ENCODE measurements at regions not wholly inside any gene's neighbourhood (a gene's known extent, or its start where the extent isn't known, plus 50 kb on each side); places are given as distances from the start of the nearest gene placed in this dataset.

DNA sequence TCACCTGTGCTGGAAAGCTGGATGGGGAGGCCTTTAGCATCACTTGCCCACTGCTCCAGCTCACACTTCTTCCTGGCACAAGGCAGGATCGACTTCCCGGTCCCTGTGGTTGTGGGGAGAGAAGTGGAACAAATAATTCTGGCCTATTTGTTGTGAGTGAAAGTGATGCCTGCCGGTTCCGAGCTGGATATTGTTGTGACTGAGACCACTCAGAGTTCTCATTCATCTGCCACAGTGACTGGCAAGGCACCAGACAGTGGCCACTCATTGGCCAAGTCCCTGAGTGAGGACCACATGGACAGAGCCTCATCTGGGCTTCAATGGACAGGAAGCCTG, 191.9 kb downstream of the PTPRU start:
- Histone ChIP-seq H3K9ac (no peak overlapping the region), H4K20me1 (ENCODE audit: insufficient read depth) (no peaks in the 10 kb centered on the region), H3K27ac (no peak overlapping the region), H3K36me3 (ENCODE audit: insufficient read depth) (no peaks in the 10 kb centered on the region), H3K4me3 (IDR thresholded peaks at IDR 0.05; ENCODE audit: insufficient read depth, low read depth, low read length) (no peak overlapping the region), H3K4me1 (ENCODE audit: low read depth, poor library complexity, severe bottlenecking) (no peaks in the 10 kb centered on the region), H3K4me2 (no peak overlapping the region), H3K79me2 (ENCODE audit: insufficient read depth, low read depth) (no peaks in the 10 kb centered on the region), H3K27me3 (ENCODE audit: insufficient read depth, low read depth) (peaks cover 6% of the 10 kb centered on the region; the same call in 1 of the 2 replicates), H2AFZ (ENCODE audit: low read depth) (no peak overlapping the region)
- TF ChIP-seq, protein P1, sequence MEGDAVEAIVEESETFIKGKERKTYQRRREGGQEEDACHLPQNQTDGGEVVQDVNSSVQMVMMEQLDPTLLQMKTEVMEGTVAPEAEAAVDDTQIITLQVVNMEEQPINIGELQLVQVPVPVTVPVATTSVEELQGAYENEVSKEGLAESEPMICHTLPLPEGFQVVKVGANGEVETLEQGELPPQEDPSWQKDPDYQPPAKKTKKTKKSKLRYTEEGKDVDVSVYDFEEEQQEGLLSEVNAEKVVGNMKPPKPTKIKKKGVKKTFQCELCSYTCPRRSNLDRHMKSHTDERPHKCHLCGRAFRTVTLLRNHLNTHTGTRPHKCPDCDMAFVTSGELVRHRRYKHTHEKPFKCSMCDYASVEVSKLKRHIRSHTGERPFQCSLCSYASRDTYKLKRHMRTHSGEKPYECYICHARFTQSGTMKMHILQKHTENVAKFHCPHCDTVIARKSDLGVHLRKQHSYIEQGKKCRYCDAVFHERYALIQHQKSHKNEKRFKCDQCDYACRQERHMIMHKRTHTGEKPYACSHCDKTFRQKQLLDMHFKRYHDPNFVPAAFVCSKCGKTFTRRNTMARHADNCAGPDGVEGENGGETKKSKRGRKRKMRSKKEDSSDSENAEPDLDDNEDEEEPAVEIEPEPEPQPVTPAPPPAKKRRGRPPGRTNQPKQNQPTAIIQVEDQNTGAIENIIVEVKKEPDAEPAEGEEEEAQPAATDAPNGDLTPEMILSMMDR (conservative IDR thresholded peaks at IDR 0.05; ENCODE audit: low read depth, low read length) = no peak

GRCh38 chr1:29427614-29428279, 191.4 kb downstream of the PTPRU start:
- H3K36me3 ChIP-seq (ENCODE audit: insufficient read depth) = no peaks in the 10 kb centered on the region
- no peaks in the 10 kb centered on the region for H4K20me1 ChIP-seq (ENCODE audit: insufficient read depth)
- no peak overlapping the region for H3K9ac ChIP-seq
- TF ChIP-seq, protein P1 (conservative IDR thresholded peaks at IDR 0.05; ENCODE audit: low read depth, low read length) = no peak
- H2AFZ ChIP-seq (ENCODE audit: low read depth) = no peak overlapping the region
- H3K27me3 ChIP-seq (ENCODE audit: insufficient read depth, low read depth) = peaks cover 6% of the 10 kb centered on the region; the same call in 1 of the 2 replicates
- H3K27ac ChIP-seq = no peak overlapping the region
- H3K4me2 ChIP-seq = no peak overlapping the region
- H3K4me3 ChIP-seq (IDR thresholded peaks at IDR 0.05; ENCODE audit: insufficient read depth, low read depth, low read length) = no peak overlapping the region
- no peaks in the 10 kb centered on the region for H3K79me2 ChIP-seq (ENCODE audit: insufficient read depth, low read depth)
- H3K4me1 ChIP-seq (ENCODE audit: low read depth, poor library complexity, severe bottlenecking) = no peaks in the 10 kb centered on the region

GRCh38 chr1:29426701-29427279, 190.5 kb downstream of the PTPRU start:
- TF ChIP-seq, protein P1 (conservative IDR thresholded peaks at IDR 0.05; ENCODE audit: low read depth, low read length) = no peak
- H3K4me1 ChIP-seq (ENCODE audit: low read depth, poor library complexity, severe bottlenecking) = no peaks in the 10 kb centered on the region
- no peak overlapping the region for H3K4me2 ChIP-seq
- H3K9ac ChIP-seq = no peak overlapping the region
- H3K27me3 ChIP-seq (ENCODE audit: insufficient read depth, low read depth) = peaks cover 6% of the 10 kb centered on the region; the same call in 1 of the 2 replicates
- no peaks in the 10 kb centered on the region for H3K36me3 ChIP-seq (ENCODE audit: insufficient read depth)
- H4K20me1 ChIP-seq (ENCODE audit: insufficient read depth) = no peaks in the 10 kb centered on the region
- no peaks in the 10 kb centered on the region for H3K79me2 ChIP-seq (ENCODE audit: insufficient read depth, low read depth)
- no peak overlapping the region for H2AFZ ChIP-seq (ENCODE audit: low read depth)
- no peak overlapping the region for H3K4me3 ChIP-seq (IDR thresholded peaks at IDR 0.05; ENCODE audit: insufficient read depth, low read depth, low read length)
- H3K27ac ChIP-seq = no peak overlapping the region

GRCh38 chr1:29425631-29426030, 189.3 kb downstream of the PTPRU start:
- Histone ChIP-seq H3K36me3 (ENCODE audit: insufficient read depth) (no peaks in the 10 kb centered on the region), H3K27ac (no peak overlapping the region), H3K4me1 (ENCODE audit: low read depth, poor library complexity, severe bottlenecking) (no peaks in the 10 kb centered on the region), H4K20me1 (ENCODE audit: insufficient read depth) (no peaks in the 10 kb centered on the region), H2AFZ (ENCODE audit: low read depth) (no peak overlapping the region), H3K4me2 (no peak overlapping the region), H3K79me2 (ENCODE audit: insufficient read depth, low read depth) (no peaks in the 10 kb centered on the region), H3K27me3 (ENCODE audit: insufficient read depth, low read depth) (peaks cover 5% of the 10 kb centered on the region; the same call in 1 of the 2 replicates), H3K4me3 (IDR thresholded peaks at IDR 0.05; ENCODE audit: insufficient read depth, low read depth, low read length) (no peak overlapping the region), H3K9ac (no peak overlapping the region)
- TF ChIP-seq, protein P1 (conservative IDR thresholded peaks at IDR 0.05; ENCODE audit: low read depth, low read length) = no peak

All from KMS-11 (cell line).